ENCODE measurements at regions not wholly inside any gene's neighbourhood (a gene's known extent, or its start where the extent isn't known, plus 50 kb on each side); places are given as distances from the start of the nearest gene placed in this dataset.

DNA sequence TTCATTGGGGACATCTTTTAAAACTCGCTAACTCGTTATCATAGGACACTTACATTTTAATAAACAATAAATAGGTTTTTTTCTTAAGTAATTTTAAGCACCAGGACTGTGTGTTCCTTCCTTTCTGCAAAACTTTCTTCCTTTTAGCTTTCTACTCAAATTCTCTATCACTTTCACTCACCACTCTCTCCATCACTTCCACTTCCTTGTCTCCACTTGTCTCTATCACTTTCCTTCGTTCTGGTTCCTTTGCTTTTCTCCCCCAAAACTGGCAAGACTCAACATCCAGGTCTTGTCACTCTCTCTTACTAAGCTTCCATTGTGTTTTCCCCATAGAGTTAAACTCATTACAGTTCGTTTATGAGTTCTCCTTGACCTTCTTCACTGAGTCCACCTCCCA lies 99.0 kb downstream of the ZPLD1 start:
- Histone ChIP-seq H3K79me2 (ENCODE audit: control insufficient read depth, insufficient read depth, low read length) (no peaks in the 10 kb centered on the region), H3K9me3 (ENCODE audit: control insufficient read depth, low read depth, low read length) (no peaks in the 10 kb centered on the region), H3K4me1 (ENCODE audit: control insufficient read depth, extremely low read depth, insufficient read depth, low read length) (peaks cover 3% of the 10 kb centered on the region), H3K9me1 (ENCODE audit: control insufficient read depth, extremely low read depth, insufficient read depth, low read length) (no peaks in the 10 kb centered on the region), H2AFZ (ENCODE audit: control insufficient read depth, low read length) (no peak overlapping the region), H4K20me1 (ENCODE audit: control insufficient read depth, extremely low read depth, insufficient read depth, low read length) (no peaks in the 10 kb centered on the region), H3K4me3 (ENCODE audit: control insufficient read depth in 2 of 3, extremely low read depth in 1 of 3, insufficient read depth in 2 of 3, low read depth in 1 of 3, low read length in 3 of 3) (no peak overlapping the region), H3K27ac (ENCODE audit: control insufficient read depth, insufficient read depth, low read length) (no peak overlapping the region), H3K36me3 (ENCODE audit: control insufficient read depth in 2 of 2, extremely low read depth in 1 of 2, insufficient read depth in 2 of 2, low read length in 2 of 2) (no peaks in the 10 kb centered on the region), H3K4me2 (ENCODE audit: control insufficient read depth, extremely low read depth, insufficient read depth, low read depth, low read length) (no peak overlapping the region), H3K27me3 (ENCODE audit: control insufficient read depth, extremely low read depth, insufficient read depth, low read length) (no peaks in the 10 kb centered on the region), H3K9ac (ENCODE audit: control insufficient read depth, extremely low read depth, insufficient read depth, low read length) (no peak overlapping the region)
- dilution Hi-C loops (cut with MboI; ENCODE audit: extremely low pct_ligation_motif_present, low sequenced_read_pairs), result loop anchor here (25.0 kb wide), 1 partner anchor 296 kb away; no protein-coding TSS in a partner anchor
- TF ChIP-seq, protein P1, sequence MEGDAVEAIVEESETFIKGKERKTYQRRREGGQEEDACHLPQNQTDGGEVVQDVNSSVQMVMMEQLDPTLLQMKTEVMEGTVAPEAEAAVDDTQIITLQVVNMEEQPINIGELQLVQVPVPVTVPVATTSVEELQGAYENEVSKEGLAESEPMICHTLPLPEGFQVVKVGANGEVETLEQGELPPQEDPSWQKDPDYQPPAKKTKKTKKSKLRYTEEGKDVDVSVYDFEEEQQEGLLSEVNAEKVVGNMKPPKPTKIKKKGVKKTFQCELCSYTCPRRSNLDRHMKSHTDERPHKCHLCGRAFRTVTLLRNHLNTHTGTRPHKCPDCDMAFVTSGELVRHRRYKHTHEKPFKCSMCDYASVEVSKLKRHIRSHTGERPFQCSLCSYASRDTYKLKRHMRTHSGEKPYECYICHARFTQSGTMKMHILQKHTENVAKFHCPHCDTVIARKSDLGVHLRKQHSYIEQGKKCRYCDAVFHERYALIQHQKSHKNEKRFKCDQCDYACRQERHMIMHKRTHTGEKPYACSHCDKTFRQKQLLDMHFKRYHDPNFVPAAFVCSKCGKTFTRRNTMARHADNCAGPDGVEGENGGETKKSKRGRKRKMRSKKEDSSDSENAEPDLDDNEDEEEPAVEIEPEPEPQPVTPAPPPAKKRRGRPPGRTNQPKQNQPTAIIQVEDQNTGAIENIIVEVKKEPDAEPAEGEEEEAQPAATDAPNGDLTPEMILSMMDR (optimal IDR thresholded peaks at IDR 0.05 in 1 of 3, IDR thresholded peaks at IDR 0.05 in 1 of 3, conservative IDR thresholded peaks at IDR 0.05 in 1 of 3; ENCODE audit: extremely low read depth in 1 of 3, insufficient read depth in 2 of 3, low read length in 3 of 3), result no peak
- TF ChIP-seq EZH2 (IDR thresholded peaks at IDR 0.05; ENCODE audit: low read length), result no peak
- FAIRE-seq (no peak), DNase-seq (ENCODE audit: low read depth, low spot score) (no peak)

DNA sequence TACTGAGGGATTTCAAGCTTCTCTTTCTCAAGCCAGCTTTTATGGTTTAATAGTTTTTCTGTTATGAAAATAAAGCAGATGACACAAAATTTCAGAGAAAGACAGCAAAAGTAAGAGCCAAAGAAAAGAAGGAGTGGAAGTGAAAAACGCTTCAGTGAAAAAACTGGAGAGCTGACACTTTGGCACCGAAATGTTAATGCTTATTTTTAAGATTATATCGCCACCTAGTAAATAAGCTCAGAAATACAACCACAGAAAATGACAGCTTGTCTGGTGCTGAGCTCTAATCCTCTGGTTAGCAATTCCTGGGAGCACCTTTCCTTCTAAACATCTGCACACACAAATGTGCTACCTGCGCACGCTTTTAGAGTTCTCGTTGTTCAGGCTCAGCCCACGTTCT lies 101.6 kb downstream of the ZPLD1 start:
- Histone ChIP-seq H3K4me3 (ENCODE audit: control insufficient read depth in 2 of 3, extremely low read depth in 1 of 3, insufficient read depth in 2 of 3, low read depth in 1 of 3, low read length in 3 of 3) (no peak overlapping the region), H3K4me1 (ENCODE audit: control insufficient read depth, extremely low read depth, insufficient read depth, low read length) (no peaks in the 10 kb centered on the region), H3K79me2 (ENCODE audit: control insufficient read depth, insufficient read depth, low read length) (no peaks in the 10 kb centered on the region), H3K9me3 (ENCODE audit: control insufficient read depth, low read depth, low read length) (no peaks in the 10 kb centered on the region), H3K9ac (ENCODE audit: control insufficient read depth, extremely low read depth, insufficient read depth, low read length) (no peak overlapping the region), H3K4me2 (ENCODE audit: control insufficient read depth, extremely low read depth, insufficient read depth, low read depth, low read length) (no peak overlapping the region), H3K27me3 (ENCODE audit: control insufficient read depth, extremely low read depth, insufficient read depth, low read length) (peaks cover 3% of the 10 kb centered on the region), H3K9me1 (ENCODE audit: control insufficient read depth, extremely low read depth, insufficient read depth, low read length) (no peaks in the 10 kb centered on the region), H4K20me1 (ENCODE audit: control insufficient read depth, extremely low read depth, insufficient read depth, low read length) (no peaks in the 10 kb centered on the region), H3K27ac (ENCODE audit: control insufficient read depth, insufficient read depth, low read length) (no peak overlapping the region), H2AFZ (ENCODE audit: control insufficient read depth, low read length) (no peak overlapping the region), H3K36me3 (ENCODE audit: control insufficient read depth in 2 of 2, extremely low read depth in 1 of 2, insufficient read depth in 2 of 2, low read length in 2 of 2) (no peaks in the 10 kb centered on the region)
- dilution Hi-C loops (cut with MboI; ENCODE audit: extremely low pct_ligation_motif_present, low sequenced_read_pairs), result loop anchor here (25.0 kb wide), 1 partner anchor 299 kb away; no protein-coding TSS in a partner anchor
- no peak for TF ChIP-seq EZH2 (IDR thresholded peaks at IDR 0.05; ENCODE audit: low read length)
- TF ChIP-seq, protein P1 (optimal IDR thresholded peaks at IDR 0.05 in 1 of 3, IDR thresholded peaks at IDR 0.05 in 1 of 3, conservative IDR thresholded peaks at IDR 0.05 in 1 of 3; ENCODE audit: extremely low read depth in 1 of 3, insufficient read depth in 2 of 3, low read length in 3 of 3), result peak in 2 of 3 experiments; percentile 46 to 54
- DNase-seq (ENCODE audit: low read depth, low spot score), result no peak
- peak; percentile 48 for FAIRE-seq
